PC-3 (cell line): ENCODE measurements at regions not wholly inside any gene's neighbourhood (a gene's known extent, or its start where the extent isn't known, plus 50 kb on each side); places are given as distances from the start of the nearest gene placed in this dataset.

ENCODE experiments used
- EZH2 ChIP-seq: fragments of 300-600 bp; sonication (generic); IDR thresholded peaks from one replicate; pipeline ENCODE4 v1.6.1; 2017; ENCODE audit warnings: antibody characterized with exemption, mild to moderate bottlenecking, low read length; ENCODE audit not compliant: unreplicated experiment
- EZH2phosphoT487 ChIP-seq: fragments of 300-600 bp; sonication (generic); IDR thresholded peaks from 2 replicates; pipeline ENCODE4 v1.6.1; 2018; ENCODE audit warnings: mild to moderate bottlenecking, antibody characterized with exemption, low read length, borderline replicate concordance
- TF ChIP-seq, protein P1 (sequence below): fragments of 300-600 bp; sonication (generic); conservative IDR thresholded peaks from 2 replicates; pipeline ENCODE4 v1.5.1; 2017; ENCODE audit warnings: antibody characterized with exemption, low read depth, mild to moderate bottlenecking, low read length

DNA sequence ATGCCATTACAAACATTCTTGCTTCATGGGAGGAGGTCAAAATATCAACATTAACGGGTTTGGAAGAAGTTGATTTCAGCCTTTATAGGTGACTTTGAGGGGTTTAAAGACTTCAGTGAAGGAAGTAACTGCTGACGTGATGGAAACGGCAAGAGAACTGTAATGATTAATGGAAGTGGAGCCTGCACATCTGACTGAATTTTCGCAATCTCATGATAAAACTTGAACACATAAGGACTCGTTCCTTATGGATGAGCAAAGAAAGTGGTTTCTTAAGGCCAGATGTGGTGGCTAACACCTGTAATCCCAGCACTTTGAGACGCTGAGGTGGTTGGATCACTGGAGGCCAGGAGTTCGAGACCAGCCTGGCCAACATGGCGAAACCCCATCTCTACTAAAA lies 226.1 kb downstream of the BCAS1 start:
- TF ChIP-seq, protein P1, sequence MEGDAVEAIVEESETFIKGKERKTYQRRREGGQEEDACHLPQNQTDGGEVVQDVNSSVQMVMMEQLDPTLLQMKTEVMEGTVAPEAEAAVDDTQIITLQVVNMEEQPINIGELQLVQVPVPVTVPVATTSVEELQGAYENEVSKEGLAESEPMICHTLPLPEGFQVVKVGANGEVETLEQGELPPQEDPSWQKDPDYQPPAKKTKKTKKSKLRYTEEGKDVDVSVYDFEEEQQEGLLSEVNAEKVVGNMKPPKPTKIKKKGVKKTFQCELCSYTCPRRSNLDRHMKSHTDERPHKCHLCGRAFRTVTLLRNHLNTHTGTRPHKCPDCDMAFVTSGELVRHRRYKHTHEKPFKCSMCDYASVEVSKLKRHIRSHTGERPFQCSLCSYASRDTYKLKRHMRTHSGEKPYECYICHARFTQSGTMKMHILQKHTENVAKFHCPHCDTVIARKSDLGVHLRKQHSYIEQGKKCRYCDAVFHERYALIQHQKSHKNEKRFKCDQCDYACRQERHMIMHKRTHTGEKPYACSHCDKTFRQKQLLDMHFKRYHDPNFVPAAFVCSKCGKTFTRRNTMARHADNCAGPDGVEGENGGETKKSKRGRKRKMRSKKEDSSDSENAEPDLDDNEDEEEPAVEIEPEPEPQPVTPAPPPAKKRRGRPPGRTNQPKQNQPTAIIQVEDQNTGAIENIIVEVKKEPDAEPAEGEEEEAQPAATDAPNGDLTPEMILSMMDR, result no peak
- TF ChIP-seq EZH2phosphoT487 (no peak), EZH2 (no peak)
